ENCODE measurements at regions not wholly inside any gene's neighbourhood (a gene's known extent, or its start where the extent isn't known, plus 50 kb on each side); places are given as distances from the start of the nearest gene placed in this dataset.

DNA sequence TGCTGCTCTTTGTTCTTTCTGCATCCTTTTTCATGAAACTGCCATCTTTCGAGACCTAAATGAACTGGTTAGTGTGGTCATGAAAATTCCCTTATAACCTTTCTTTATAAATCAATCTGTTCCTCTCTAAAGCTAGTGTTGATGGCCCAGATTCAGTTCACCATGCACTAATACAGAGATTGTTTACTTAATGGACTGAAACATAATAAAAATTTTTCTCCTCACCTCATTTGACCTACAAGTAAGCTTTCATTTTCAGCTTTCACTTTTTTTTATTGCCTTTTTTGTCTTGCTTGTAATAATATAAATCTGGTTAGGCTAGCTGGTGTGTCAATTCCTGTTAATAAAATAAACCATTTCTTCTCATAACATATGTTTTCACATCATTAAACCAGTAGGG, 183.8 kb downstream of the CCDC59 start:
- TF ChIP-seq, protein P1, sequence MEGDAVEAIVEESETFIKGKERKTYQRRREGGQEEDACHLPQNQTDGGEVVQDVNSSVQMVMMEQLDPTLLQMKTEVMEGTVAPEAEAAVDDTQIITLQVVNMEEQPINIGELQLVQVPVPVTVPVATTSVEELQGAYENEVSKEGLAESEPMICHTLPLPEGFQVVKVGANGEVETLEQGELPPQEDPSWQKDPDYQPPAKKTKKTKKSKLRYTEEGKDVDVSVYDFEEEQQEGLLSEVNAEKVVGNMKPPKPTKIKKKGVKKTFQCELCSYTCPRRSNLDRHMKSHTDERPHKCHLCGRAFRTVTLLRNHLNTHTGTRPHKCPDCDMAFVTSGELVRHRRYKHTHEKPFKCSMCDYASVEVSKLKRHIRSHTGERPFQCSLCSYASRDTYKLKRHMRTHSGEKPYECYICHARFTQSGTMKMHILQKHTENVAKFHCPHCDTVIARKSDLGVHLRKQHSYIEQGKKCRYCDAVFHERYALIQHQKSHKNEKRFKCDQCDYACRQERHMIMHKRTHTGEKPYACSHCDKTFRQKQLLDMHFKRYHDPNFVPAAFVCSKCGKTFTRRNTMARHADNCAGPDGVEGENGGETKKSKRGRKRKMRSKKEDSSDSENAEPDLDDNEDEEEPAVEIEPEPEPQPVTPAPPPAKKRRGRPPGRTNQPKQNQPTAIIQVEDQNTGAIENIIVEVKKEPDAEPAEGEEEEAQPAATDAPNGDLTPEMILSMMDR (IDR thresholded peaks at IDR 0.05; ENCODE audit: low read length) = no peak
- TF ChIP-seq EZH2 (optimal IDR thresholded peaks at IDR 0.05; ENCODE audit: low read depth, low read length) = no peak

Data from MM.1S (cell line).